ENCODE measurements at regions not wholly inside any gene's neighbourhood (a gene's known extent, or its start where the extent isn't known, plus 50 kb on each side); places are given as distances from the start of the nearest gene placed in this dataset.

- H3K4me3 Mint-ChIP-seq (ENCODE audit: unreplicated experiment) = no peak overlapping the region
- no peak for TF ChIP-seq CTCF (IDR thresholded peaks at IDR 0.05; ENCODE audit: unreplicated experiment)
- no peak for DNase-seq (ENCODE audit: low spot score)
- no peaks in the 10 kb centered on the region for H3K27me3 Mint-ChIP-seq (ENCODE audit: unreplicated experiment)
- H3K4me1 Mint-ChIP-seq (ENCODE audit: unreplicated experiment) = no peaks in the 10 kb centered on the region
- no peaks in the 10 kb centered on the region for H3K36me3 Mint-ChIP-seq (ENCODE audit: low read depth, unreplicated experiment)
- H3K27ac Mint-ChIP-seq (ENCODE audit: unreplicated experiment) = no peak overlapping the region
- H3K9me3 Mint-ChIP-seq (ENCODE audit: unreplicated experiment) = no peaks in the 10 kb centered on the region
Observed at GRCh38 chr1:229989591-229990248, 77.3 kb upstream of the GALNT2 start.

- no peaks in the 10 kb centered on the region for H3K4me1 Mint-ChIP-seq (ENCODE audit: unreplicated experiment)
- H3K27me3 Mint-ChIP-seq (ENCODE audit: unreplicated experiment) = no peaks in the 10 kb centered on the region
- no peak for DNase-seq (ENCODE audit: low spot score)
- H3K4me3 Mint-ChIP-seq (ENCODE audit: unreplicated experiment) = no peak overlapping the region
- H3K9me3 Mint-ChIP-seq (ENCODE audit: unreplicated experiment) = no peaks in the 10 kb centered on the region
- H3K36me3 Mint-ChIP-seq (ENCODE audit: low read depth, unreplicated experiment) = no peaks in the 10 kb centered on the region
- no peak overlapping the region for H3K27ac Mint-ChIP-seq (ENCODE audit: unreplicated experiment)
- TF ChIP-seq CTCF (IDR thresholded peaks at IDR 0.05; ENCODE audit: unreplicated experiment) = no peak
Observed at GRCh38 chr1:229990326-229990725, 76.7 kb upstream of the GALNT2 start.

- DNase-seq (ENCODE audit: low spot score) = no peak
- Mint-ChIP-seq H3K27me3 (ENCODE audit: unreplicated experiment) (no peaks in the 10 kb centered on the region), H3K36me3 (ENCODE audit: low read depth, unreplicated experiment) (no peaks in the 10 kb centered on the region), H3K4me3 (ENCODE audit: unreplicated experiment) (no peak overlapping the region), H3K27ac (ENCODE audit: unreplicated experiment) (no peak overlapping the region), H3K4me1 (ENCODE audit: unreplicated experiment) (no peaks in the 10 kb centered on the region), H3K9me3 (ENCODE audit: unreplicated experiment) (no peaks in the 10 kb centered on the region)
- no peak for TF ChIP-seq CTCF (IDR thresholded peaks at IDR 0.05; ENCODE audit: unreplicated experiment)
Observed at GRCh38 chr1:229991104-229991513, 75.9 kb upstream of the GALNT2 start.

GRCh38 chr1:229991724-229992333 lies 75.2 kb upstream of the GALNT2 start:
- Mint-ChIP-seq H3K27ac (ENCODE audit: unreplicated experiment) (no peak overlapping the region), H3K9me3 (ENCODE audit: unreplicated experiment) (no peaks in the 10 kb centered on the region), H3K4me3 (ENCODE audit: unreplicated experiment) (no peak overlapping the region), H3K27me3 (ENCODE audit: unreplicated experiment) (no peaks in the 10 kb centered on the region), H3K4me1 (ENCODE audit: unreplicated experiment) (no peaks in the 10 kb centered on the region), H3K36me3 (ENCODE audit: low read depth, unreplicated experiment) (no peaks in the 10 kb centered on the region)
- TF ChIP-seq CTCF (IDR thresholded peaks at IDR 0.05; ENCODE audit: unreplicated experiment) = no peak
- DNase-seq (ENCODE audit: low spot score) = no peak

GRCh38 chr1:229993060-229993459 lies 74.0 kb upstream of the GALNT2 start:
- H3K36me3 Mint-ChIP-seq (ENCODE audit: low read depth, unreplicated experiment) = no peaks in the 10 kb centered on the region
- H3K27ac Mint-ChIP-seq (ENCODE audit: unreplicated experiment) = no peak overlapping the region
- no peaks in the 10 kb centered on the region for H3K9me3 Mint-ChIP-seq (ENCODE audit: unreplicated experiment)
- no peak for DNase-seq (ENCODE audit: low spot score)
- TF ChIP-seq CTCF (IDR thresholded peaks at IDR 0.05; ENCODE audit: unreplicated experiment) = no peak
- H3K4me1 Mint-ChIP-seq (ENCODE audit: unreplicated experiment) = no peaks in the 10 kb centered on the region
- H3K4me3 Mint-ChIP-seq (ENCODE audit: unreplicated experiment) = no peak overlapping the region
- no peaks in the 10 kb centered on the region for H3K27me3 Mint-ChIP-seq (ENCODE audit: unreplicated experiment)
